DMS53 treated with DMSO at 0.1 percent for 48 hours (cell line): ENCODE measurements at regions not wholly inside any gene's neighbourhood (a gene's known extent, or its start where the extent isn't known, plus 50 kb on each side); places are given as distances from the start of the nearest gene placed in this dataset.

Experiments
- DNase-seq: peaks from one replicate; lab custom pipeline; 2025; ENCODE audit not compliant: unreplicated experiment; lab: John Stamatoyannopoulos, UW

DNA sequence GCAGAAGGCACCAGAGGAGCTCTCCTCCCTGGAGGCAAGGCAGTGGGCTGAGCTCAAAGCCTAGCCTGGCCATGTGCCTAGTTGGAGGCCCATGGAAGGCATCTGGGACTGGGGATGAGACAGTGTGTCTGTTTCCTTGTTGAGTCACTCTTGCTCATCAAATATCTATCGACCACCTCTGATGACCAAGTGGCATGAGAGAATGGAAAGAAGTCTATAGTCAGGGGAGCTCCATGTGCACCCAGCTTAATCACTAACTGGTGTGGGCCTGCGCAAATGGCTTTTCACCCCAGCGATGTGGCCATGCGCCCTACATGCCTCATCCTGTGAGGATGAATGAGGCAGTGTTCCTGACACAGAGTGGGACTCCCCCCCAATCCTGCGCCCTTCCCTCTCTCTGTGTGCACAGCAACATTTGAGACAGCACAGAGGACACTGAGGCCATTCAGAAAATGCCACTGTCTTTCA lies 229.9 kb downstream of the RPS24 start:
- no peak for DNase-seq

DNA sequence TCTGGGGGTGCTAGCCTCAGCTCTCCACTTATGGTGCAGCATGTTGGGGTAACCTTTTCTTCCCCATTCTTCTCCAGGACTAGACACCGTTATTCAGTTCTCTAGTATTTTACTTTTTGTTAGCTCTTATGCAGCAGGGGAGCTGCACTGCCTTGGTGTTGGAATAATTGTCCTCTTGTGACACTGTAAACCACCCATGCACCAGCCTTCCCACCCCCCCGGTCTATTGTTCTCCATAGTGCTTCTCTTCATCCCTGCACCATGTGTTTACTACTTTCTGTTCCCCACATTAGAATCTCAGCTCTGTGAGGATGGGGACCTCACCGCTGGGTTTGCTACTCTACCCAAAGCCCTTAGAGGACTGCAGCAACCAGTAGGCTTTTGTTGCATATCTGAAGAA lies 230.7 kb downstream of the RPS24 start:
- DNase-seq: no peak

DNA sequence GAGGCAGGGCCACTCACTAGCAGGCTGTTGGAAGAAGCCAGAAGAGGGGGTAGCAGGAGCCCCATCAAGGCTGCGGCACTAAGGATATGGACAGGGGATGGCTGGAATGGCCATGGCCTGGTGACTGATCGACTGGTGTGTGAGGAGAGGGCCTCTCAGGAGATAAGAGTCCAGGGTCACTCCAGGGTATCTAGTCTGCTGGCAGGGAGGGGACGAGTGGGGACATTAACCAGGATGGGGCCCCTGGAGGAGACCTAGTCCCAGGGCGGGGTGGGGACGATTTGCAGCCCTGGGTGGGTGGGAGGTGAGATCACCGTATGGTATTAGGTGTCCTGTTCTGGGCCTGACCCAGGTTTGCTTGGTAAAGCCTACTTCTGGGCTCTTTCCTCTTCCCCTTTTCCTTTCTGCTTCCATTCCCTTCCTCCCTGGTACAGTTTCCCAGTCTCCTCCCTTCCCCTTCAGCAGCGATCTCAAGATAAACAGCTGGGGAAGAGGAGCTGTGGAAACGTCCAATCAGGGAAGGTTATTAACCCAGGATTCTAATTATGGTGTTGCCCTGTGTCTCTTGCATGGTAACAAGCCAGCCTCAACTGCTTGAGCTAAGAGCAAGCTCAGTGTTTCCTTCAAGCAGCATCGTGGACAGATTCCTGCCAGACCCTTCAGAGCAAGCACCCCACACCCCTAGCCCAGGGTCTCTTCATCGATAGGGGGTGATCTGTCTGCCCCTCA lies 233.2 kb downstream of the RPS24 start:
- DNase-seq: no peak

DNA sequence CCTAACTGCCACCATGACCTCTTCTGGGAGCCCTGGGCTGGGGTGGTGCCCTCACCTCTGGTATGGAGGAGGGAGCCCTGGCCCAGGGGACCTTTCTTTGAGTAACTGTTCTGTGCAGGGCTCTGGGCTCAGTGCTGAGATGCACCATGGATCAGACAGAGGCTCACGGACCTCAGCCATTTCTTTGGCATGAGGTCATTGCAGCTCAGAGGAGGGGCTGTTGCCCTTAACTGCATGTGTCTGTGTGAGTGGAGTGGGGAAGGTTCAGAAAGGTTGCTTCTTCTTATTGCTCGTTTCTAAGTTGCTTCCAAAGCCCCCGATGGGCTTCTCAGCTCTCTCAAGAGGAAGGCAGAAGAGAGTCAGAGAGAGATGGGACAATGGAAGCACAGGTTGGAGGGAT lies 233.9 kb downstream of the RPS24 start:
- DNase-seq: no peak

DNA sequence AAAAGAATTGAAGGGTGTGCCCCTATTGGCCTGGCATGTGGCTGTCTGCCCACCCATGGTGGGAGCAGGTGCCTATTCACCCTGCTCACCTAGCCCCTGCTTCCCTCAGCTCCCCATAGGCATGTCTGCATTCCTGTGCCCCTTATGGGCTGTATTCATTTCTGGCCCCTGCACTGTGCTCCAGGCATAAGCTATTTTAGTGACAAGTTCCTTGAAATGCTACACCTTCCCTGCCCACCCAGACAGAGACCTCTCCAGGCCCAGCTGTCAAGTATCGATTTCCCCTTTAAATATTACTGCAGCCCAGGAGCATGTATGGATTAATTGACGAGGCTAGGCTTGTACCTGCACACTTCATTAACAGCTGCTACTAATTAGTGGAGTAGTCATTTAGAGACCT lies 235.4 kb downstream of the RPS24 start:
- DNase-seq: no peak

DNA sequence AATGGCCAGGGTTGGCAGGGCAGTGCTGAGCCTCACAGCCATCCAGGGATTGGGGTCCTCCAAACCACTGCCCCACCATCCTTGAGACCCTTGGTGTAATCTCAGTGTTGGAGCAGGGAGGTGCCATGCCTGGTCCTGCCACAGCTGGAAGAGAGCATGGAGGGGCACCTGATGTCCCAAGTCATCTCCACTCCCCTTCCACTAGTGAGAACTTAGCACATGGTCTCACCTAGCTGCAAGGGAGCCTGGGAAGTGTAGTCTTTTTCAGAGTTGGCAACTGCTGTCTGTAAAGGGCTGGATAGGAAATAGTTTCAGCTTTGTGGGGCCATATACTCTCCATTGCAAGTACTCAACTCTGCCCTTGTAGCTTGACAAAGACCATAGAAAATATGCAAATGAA lies 238.7 kb downstream of the RPS24 start:
- DNase-seq: no peak

DNA sequence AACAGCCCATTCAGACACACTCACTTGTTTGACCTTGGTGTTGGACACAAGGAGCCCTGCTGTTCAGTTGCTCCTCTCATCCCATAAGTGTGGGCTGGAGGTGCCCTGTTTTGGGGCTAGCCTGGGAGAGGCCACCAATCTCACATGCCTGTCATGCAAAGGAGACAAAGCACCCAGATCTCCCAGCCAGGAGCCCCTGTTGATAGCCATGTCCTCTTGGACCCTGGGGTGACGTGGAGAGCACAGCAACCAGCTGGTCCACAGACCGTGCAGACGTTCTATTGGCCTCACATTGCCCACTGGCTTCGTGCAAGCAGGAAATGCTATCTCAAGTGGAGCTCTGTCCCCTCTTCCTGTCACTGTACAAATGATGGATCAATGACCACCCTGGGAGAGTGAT lies 240.8 kb downstream of the RPS24 start:
- DNase-seq: no peak

DNA sequence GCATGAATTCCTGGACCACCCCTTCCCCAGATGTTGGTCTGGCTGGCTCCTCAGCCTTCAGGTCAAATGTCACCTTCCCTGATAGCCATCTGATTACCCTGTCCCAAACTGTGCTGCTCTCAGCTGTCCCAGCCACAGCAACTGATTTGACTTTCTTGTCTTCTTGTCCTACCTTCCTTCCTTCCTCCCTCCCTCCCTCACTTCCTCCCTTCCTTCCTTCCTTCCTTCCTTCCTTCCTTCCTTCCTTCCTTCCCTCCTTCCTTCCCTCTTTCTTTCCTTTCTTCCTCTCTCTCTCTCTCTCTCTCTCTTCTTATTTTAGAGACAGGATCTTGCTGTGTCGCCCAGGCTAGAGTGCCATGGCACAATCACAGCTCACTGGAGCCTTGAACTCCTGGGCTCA lies 242.5 kb downstream of the RPS24 start:
- no peak for DNase-seq

DNA sequence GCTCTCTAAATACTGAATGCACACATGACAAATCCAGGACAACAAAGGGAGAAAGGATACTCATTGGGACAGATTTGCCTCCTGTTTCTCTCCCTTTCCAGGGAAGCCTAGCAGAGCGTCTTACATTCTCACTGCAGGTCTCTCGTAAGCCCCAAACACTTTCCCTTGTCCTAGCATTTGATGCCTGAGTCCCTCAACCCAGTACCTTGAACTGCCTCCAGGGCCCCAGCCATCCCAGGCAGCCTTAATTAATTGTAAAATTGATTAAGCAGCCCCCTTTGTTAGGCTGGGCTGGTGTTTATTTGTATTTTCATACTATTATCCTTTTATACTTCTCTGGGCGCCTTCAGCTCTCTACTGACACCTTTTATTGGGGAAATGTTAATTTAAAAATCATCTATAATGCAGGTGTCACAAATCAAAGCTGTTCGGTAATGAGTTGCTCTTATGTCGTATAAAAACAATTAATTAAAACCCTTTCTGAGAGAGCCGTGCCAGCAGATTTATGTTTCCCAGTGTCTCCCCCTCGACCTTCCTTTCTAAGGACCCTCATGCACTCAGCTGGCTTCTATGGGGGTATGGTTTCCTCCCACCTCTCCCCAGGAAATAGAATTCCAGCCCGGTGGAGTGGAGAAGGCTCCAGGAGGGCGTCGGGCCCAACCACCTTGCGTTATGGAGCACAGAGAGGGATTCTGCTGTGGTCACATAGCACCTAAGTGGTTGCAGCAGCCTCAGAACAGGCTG lies 243.8 kb downstream of the RPS24 start:
- DNase-seq: no peak

DNA sequence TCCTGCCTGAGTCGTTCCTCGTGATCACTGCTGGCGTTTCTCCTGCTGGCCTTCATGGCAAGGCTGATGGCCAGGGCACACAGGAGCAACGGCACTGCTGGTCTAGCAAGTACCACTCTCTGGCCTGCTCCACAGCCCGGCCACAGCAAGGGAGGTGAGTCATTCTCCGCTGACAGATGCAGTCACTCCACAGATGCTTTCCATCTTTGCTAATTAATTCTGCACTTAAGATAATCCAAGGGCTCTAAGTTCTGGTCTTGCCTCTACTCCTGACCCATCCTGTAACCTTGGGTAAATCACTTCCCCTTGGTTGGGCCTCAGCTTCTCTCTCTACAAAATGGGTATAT lies 244.4 kb downstream of the RPS24 start:
- DNase-seq: no peak

DNA sequence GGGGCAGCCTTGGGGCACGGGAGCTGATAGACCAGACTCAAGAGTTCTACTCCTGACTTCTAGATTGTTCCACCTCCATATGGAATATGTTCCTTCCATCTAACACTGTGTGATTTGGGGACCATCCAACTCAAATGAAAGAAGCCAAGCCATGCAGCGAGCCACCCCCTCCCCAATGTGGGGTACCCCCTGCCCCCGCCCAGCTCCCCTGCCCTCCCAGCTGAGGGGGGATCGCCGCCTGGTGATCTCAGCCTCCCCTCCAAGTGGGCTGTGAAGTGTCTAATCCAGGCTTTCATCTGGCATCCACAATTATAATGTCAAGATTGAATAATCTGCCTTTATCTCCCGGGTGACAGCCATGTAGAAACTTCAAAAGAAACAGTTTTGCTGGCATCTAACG lies 246.1 kb downstream of the RPS24 start:
- DNase-seq: no peak

DNA sequence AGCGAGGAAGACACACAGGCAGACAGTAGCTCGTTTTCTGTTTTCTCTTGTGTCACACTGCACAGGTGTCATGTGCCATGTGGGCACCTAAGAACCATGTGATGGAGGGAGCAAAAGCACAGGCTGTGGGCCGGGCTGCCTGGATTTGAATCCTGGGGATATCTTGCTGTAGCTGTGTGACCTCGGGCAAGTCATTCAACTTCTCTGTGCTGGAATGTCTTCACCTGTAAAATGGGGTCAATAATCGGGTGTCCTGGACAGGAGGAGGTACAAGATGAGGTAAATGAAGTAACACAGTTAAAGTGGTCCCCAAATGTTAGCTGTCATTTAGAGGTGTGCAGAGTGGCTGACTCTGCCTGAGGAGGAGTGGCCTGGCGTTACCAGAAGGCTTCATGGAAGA lies 246.9 kb downstream of the RPS24 start:
- DNase-seq: no peak

DNA sequence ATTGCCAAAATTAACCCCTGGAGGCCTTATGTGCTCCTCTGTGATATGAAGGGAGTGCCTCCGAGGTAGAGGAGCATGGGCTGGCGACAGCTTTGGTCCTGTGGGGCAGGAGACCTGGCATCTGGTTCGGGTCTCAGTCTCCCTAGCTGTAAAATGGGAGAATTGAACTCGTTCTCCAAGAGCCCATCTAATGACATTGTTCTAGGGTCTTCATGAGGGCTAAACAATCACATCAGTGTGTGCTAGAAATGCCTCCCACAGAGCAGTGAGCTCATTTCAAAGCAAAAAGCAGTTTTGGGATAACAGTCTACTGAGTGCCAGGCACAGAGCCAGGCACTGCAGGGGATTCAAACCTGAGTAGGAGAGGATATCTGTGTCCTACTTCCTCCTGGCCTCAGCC lies 248.0 kb downstream of the RPS24 start:
- no peak for DNase-seq

DNA sequence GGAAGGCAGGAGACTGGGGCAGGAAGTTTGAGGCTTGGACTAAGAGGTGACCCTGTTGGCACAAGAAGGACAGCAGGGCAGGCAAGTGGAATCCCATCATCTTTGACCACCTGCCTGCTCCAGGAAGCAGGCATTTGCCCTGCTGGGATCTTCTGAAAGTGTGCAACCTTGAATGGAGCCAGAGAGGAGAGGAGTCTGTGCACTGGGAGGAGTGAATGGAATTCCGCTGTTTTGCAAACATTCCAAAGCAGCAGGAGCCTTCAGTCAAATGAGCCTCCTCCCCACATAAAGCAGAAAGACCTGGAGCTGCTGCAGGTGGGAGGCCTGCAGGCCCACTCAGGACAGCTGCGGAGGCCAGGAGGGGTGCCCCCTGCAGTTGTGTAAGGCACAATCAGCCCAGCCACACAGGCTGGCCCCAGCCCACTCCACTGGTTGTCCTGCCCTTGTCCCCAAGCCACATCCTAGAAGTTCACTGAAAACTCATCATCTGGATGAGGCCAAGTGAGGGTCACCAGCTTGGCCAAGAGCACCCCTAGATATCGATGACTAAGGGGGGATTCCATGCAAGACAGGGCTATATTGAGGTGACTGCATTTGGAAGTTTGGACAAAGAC lies 249.5 kb downstream of the RPS24 start:
- DNase-seq: no peak

DNA sequence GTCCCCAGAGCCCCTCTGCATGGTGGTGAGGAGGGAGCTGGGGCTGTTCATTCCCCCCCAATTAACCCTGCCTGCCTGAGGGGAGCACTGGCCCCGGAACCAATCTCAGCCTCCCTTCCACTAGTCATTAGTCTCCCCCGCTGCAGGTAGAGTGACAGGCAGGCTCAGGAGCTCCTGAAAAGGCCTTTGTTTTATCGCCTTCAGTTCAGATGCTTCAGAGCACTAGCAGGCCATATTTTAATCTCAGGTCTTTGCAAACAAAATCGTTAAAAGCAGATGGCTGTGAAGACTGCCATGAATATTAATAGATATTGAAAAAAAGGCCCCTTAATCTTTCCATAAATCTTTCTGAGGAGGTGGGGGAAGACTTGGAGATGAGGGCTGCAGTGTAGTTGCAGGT lies 250.7 kb downstream of the RPS24 start:
- DNase-seq: no peak

DNA sequence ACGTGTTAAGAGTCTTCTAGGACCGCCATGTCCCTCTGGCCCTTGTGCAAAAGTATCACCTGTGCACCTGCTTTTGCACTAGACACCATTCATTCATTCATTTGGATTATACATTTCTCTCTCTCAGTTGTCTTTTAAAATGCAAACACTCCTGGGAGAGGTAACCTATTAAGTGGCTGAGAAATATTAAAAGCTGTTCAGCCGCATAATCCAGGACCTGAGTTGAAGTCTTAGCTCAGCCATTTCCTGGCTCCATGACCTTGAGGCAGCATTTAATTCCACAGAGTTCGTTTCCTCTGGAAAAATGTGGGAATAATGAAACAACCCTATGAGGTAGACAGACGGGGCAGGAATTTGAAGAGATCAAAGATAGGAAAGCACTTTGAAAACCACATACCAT lies 251.6 kb downstream of the RPS24 start:
- no peak for DNase-seq

DNA sequence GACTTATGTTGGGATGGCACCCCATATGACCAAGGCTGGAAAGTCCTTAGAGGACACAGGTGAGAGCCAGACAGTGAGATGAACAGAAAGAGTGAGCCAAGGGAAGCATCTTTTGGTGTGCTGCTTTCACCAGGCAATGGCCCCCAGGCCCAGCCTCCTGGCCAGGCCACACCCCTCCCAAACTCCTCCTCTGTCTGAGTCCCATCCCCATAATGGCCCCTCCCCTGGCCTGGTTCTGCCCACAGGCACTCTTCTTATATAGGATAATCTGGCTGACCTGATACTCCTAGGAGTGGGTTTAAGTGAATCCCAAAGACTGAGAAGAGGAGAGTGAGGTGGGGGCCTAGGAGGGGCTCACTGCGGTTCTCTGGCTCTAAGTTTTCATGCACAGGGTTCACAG lies 252.5 kb downstream of the RPS24 start:
- DNase-seq: no peak

DNA sequence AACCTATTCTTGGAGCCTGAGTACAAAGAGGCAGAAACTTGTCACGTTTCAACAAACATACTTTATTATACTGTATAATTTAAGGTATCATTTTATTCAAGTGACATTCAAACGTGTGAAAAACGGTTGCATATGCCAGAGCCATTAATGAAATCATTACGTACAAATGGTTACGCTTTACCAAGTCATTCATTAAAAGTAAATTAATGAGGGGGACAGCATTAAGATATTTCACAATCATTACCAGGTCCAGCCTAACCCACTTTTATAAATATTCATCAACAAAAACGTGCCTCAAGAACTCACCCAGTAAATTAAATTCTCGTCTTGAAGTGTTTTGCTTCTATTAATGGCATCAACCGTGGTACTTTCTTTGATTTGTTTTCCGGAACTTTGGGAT lies 253.0 kb downstream of the RPS24 start:
- no peak for DNase-seq

DNA sequence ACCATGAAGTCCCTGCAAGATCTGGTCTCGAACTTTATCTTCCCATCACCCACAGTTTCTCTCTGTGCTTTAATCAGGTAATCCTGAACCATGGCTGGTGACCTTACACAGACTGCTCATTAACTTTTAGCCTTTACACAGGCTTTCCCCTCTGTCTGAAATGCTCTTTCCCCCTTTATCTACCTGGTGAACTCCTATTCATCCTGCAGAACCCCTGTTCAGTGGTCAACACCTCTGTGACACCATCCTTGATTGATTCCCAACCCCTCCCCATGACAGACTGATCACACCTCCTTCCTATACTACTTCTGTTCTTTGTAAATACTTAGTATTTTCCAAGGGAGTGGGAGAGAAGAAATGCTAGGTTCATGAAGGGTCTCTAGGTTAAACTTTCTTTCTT lies 254.0 kb downstream of the RPS24 start:
- DNase-seq: no peak

DNA sequence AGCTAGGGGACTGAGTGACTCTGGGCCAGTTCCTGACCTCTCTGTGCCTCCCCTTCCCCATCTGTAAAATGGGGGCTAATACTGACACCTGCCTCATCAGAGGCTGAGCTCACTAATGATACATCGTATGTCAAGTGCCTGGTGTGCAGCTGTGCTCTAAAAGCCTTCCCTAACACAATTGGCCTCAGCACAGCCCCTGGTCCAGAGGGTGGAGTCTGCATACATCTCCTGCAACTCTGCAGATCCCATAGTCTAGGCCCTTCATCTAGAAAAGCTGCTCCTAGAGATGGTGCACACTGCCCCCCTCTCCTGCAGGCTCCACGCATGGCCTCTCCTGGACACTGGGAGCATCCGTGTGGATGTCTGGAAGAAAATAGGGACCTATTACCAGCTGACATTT lies 255.0 kb downstream of the RPS24 start:
- DNase-seq: no peak

DNA sequence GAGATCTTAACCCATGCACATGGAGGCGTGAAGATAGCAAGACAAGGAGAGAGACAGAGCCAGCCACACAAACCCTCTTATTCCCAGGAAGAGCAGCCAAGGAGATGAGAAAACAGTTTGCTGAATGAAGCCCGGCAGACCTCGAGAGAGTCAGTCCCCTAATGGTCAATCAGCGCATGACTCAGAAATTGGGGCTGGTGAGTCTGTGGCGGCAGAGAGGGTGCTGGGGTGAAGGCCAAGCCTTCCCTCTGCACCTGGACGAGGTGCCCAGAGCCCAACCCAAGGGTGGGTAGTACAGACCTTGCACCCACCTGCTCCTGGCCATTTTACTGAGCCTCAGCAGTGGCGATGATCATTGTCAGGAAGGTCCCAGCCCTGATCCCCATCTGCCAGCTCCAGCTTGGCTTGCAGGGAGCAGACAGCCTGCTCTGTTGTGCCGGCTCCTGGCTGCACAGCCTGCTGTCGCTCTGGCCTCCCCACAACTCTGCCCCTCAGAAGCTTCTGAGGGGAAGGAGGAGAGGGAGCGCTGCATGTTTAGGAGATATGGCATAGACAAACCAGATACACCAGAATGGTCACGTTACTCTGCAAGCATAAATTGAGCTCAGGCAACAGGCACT lies 256.6 kb downstream of the RPS24 start:
- no peak for DNase-seq

DNA sequence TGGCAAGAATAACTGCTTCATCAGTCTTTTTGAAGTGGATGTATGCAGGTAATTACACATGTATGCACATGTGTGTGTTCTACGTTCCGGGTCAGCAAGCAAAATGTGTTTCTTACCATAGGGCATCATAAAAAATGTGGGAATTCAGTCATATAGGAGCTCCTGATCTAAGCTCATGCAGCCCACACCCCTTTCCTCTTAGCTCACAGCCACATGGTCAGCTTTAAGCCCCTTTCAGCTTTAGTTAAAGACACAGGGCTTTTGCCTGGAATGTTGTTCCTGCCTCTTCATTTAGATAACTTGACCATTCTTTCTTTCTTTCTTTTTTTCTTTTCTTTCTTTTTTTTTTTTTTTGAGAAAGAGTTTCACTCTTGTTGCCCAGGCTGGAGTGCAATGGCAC lies 258.1 kb downstream of the RPS24 start:
- no peak for DNase-seq
